K562 (cell line): ENCODE measurements at regions not wholly inside any gene's neighbourhood (a gene's known extent, or its start where the extent isn't known, plus 50 kb on each side); places are given as distances from the start of the nearest gene placed in this dataset.

Experiments used
- ATAC-seq: fragments of 200-7000 bp; cut with Tn5 transposase; 3 replicates; pipeline ENCODE4 v1.9.1; 2020; ENCODE audit warnings: moderate library complexity
- BruUV-seq: library from RNA; stranded (reverse); fragments of 400-500 nt; replicated peaks from 2 replicates; lab custom pipeline; 2021; lab: Mats Ljungman, UMichigan
- CTCF ChIA-PET: fragments of 300-600 bp; formaldehyde crosslinking; extraction: SDS; loops from one replicate; lab custom pipeline; 2021; ENCODE audit warnings: low intra/inter-chr PET ratio; lab: Yijun Ruan, JAX
- POLR2A ChIA-PET: fragments of 300-600, 350-650 bp; sonication (Branson Sonifier 250); formaldehyde crosslinking; extraction: SDS; loops from one replicate; lab custom pipeline; 2021; ENCODE audit warnings: antibody characterized with exemption, inconsistent platforms; lab: Yijun Ruan, JAX
- DNase-seq, 4 experiments: peaks; one replicate each; pipeline versions ENCODE4 v3.0.0 to v3.0.0-alpha.2; 2011 to 2018; ENCODE audit warnings: low spot score in 3 of 4, mixed read lengths in 3 of 4; ENCODE audit errors: extremely low read depth in 1 of 4
- FAIRE-seq: peaks from 2 replicates; lab custom pipeline; 2011; peaks lifted over from hg19 to GRCh38; lab: Jason Lieb, UNC
- H2AFZ ChIP-seq: 2 replicates; pipeline ENCODE4 v1.6.0; 2011; ENCODE audit warnings: low read depth, low read length, control low read depth, inconsistent platforms
- H3K27ac ChIP-seq: fragments of 200-600 bp; 3 replicates; pipeline ENCODE4 v1.8.0; 2011; ENCODE audit warnings: low read depth, mild to moderate bottlenecking, control low read depth, inconsistent platforms, low read length, moderate library complexity, mixed read lengths; ENCODE audit errors: extremely low read depth
- H3K27me3 ChIP-seq, 2 experiments: fragments of 300-600 bp in 1 of 2; 2 replicates in 1 of 2; 3 replicates in 1 of 2; pipeline versions ENCODE4 v1.6.0 to v1.8.0; 2011; ENCODE audit warnings: inconsistent platforms in 2 of 2, low read length in 2 of 2, mild to moderate bottlenecking in 1 of 2, mixed read lengths in 1 of 2, moderate library complexity in 1 of 2; ENCODE audit not compliant: control insufficient read depth in 2 of 2, insufficient read depth in 2 of 2
- H3K36me3 ChIP-seq: fragments of 300-600 bp; 3 replicates; pipeline ENCODE4 v1.8.0; 2011; ENCODE audit warnings: mild to moderate bottlenecking, low read length, inconsistent platforms; ENCODE audit not compliant: control insufficient read depth, insufficient read depth
- H3K4me1 ChIP-seq, 2 experiments: fragments of 200-600 bp in 1 of 2; replicated peaks in 1 of 2; 2 replicates in 1 of 2; 3 replicates in 1 of 2; pipeline versions ENCODE4 v1.5.1 to v1.8.0; 2011; ENCODE audit warnings: inconsistent platforms in 2 of 2, low read length in 2 of 2, mild to moderate bottlenecking in 1 of 2, mixed read lengths in 1 of 2, moderate library complexity in 1 of 2; ENCODE audit not compliant: control insufficient read depth in 2 of 2, insufficient read depth in 2 of 2
- H3K4me2 ChIP-seq: 2 replicates; pipeline ENCODE4 v1.6.1; 2011; ENCODE audit warnings: low read length, control low read depth, inconsistent platforms, mixed read lengths; ENCODE audit not compliant: insufficient read depth
- H3K4me3 ChIP-seq: fragments of 200-600 bp; sonication (generic), shearing (Covaris generic); 2 replicates; pipeline ENCODE4 v1.5.1; 2016; ENCODE audit warnings: control low read depth, inconsistent platforms
- H3K79me2 ChIP-seq: fragments of 200-600 bp; 3 replicates; pipeline ENCODE4 v1.8.0; 2011; ENCODE audit warnings: low read length, inconsistent platforms; ENCODE audit not compliant: control insufficient read depth, insufficient read depth
- H3K9ac ChIP-seq, 2 experiments: 2 replicates each; pipeline versions ENCODE4 v1.6.0 to v1.6.1; 2011; ENCODE audit warnings: low read depth in 2 of 2, low read length in 2 of 2, control low read depth in 1 of 2, inconsistent platforms in 1 of 2, mild to moderate bottlenecking in 1 of 2, mixed read lengths in 1 of 2; ENCODE audit not compliant: insufficient read depth in 1 of 2
- H3K9me1 ChIP-seq: one replicate; pipeline ENCODE4 v1.6.0; 2011; ENCODE audit warnings: inconsistent platforms, mild to moderate bottlenecking, low read length, moderate library complexity; ENCODE audit not compliant: control insufficient read depth, insufficient read depth
- H3K9me3 ChIP-seq: replicated peaks from 2 replicates; pipeline ENCODE4 v1.5.1; 2011; ENCODE audit warnings: low read depth, low read length, inconsistent platforms; ENCODE audit not compliant: control insufficient read depth, insufficient read depth
- H4K20me1 ChIP-seq: replicated peaks from 2 replicates; pipeline ENCODE4 v1.6.1; 2011; ENCODE audit warnings: low read length, inconsistent platforms, mixed read lengths; ENCODE audit not compliant: control insufficient read depth, insufficient read depth
- ARHGAP35 ChIP-seq: fragments of 450-650 bp; IDR thresholded peaks from 2 replicates; pipeline ENCODE4 v1.6.1; 2018; ENCODE audit not compliant: partially characterized antibody
- HMG20B ChIP-seq: fragments of 250-450 bp; sonication (Bioruptor Pico); IDR thresholded peaks from 2 replicates; pipeline ENCODE4 v1.5.0; 2021; ENCODE audit warnings: mild to moderate bottlenecking
- ILF3 ChIP-seq: fragments of 450-650 bp; IDR thresholded peaks from 2 replicates; pipeline ENCODE4 v1.6.1; 2018; ENCODE audit warnings: antibody characterized with exemption, mild to moderate bottlenecking, moderate library complexity, borderline replicate concordance
- ZFP30 ChIP-seq: fragments of 250-450 bp; sonication (Bioruptor Pico); IDR thresholded peaks from 2 replicates; pipeline ENCODE4 v1.8.0; 2022; ENCODE audit warnings: moderate library complexity, mild to moderate bottlenecking, inconsistent platforms, borderline replicate concordance
- WGBS: fragments of 100-300 bp; shearing (Covaris generic); methylation state at CpG from one replicate; pipeline ENCODE4 v1.1.6; 2016; ENCODE audit warnings: low coverage, mixed read lengths; ENCODE audit not compliant: insufficient coverage; ENCODE audit errors: missing lambda C conversion rate; 5-methylcytosine and 5-hydroxymethylcytosine counted together
- in situ Hi-C: fragments of 300-500 bp; cut with MboI; formaldehyde crosslinking; loops from 4 replicates; pipeline ENCODE4 v1.15.0; 2018; ENCODE audit warnings: inconsistent platforms, mixed read lengths
- intact Hi-C: fragments of 100-400 bp; cut with micrococcal nuclease; formaldehyde crosslinking; loops from 2 replicates; pipeline ENCODE4 v1.14.2; 2022
- TF ChIP-seq, protein P1 (sequence below): fragments of 450-650 bp; formaldehyde crosslinking; IDR thresholded peaks from 2 replicates; pipeline ENCODE4 v1.4.0; 2020; ENCODE audit warnings: mild to moderate bottlenecking, moderate library complexity

DNA sequence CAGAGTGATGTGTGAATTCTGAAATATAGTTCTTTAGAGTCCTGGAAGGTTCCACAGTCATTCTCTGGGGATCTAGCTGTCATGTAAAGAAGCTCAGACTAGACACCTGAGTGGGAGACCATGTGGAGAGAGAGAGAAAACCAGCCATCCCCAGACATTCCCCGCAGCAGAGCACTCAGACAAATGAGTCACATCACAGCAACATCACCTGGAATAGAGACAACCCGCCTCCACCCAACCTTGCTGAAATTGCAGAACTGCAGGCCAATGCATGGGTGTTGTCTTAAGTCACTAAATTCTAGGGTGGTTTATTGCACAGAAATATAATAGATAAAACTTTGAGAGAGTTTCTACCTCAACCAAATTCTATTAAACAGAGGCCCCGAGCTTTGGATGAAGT lies 392.0 kb upstream of the DYNLRB2 start:
- Histone ChIP-seq H3K27me3 (peaks cover 2 to 21% of the 10 kb centered on the region in 2 experiments; a peak in 3 of 5 replicates), H3K4me1 (no peaks in the 10 kb centered on the region), H3K4me2 (no peak overlapping the region), H3K9me3 (no peaks in the 10 kb centered on the region), H3K4me3 (no peak overlapping the region), H3K79me2 (no peaks in the 10 kb centered on the region), H3K27ac (no peak overlapping the region), H3K9ac (no peak overlapping the region), H2AFZ (no peak overlapping the region), H3K9me1 (no peaks in the 10 kb centered on the region), H4K20me1 (no peaks in the 10 kb centered on the region), H3K36me3 (no peaks in the 10 kb centered on the region)
- no peak for TF ChIP-seq ILF3
- TF ChIP-seq HMG20B (CRISPR knock-in tag) = no peak
- TF ChIP-seq, protein P1, sequence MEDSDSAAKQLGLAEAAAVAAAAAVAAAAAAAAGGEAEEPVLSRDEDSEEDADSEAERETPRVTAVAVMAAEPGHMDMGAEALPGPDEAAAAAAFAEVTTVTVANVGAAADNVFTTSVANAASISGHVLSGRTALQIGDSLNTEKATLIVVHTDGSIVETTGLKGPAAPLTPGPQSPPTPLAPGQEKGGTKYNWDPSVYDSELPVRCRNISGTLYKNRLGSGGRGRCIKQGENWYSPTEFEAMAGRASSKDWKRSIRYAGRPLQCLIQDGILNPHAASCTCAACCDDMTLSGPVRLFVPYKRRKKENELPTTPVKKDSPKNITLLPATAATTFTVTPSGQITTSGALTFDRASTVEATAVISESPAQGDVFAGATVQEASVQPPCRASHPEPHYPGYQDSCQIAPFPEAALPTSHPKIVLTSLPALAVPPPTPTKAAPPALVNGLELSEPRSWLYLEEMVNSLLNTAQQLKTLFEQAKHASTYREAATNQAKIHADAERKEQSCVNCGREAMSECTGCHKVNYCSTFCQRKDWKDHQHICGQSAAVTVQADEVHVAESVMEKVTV = no peak
- no peak for TF ChIP-seq ZFP30 (CRISPR knock-in tag)
- no peak for TF ChIP-seq ARHGAP35
- no peak for DNase-seq
- no peak for ATAC-seq
- ChIA-PET CTCF (no interaction called here), POLR2A (interaction anchor here (0.8 kb wide), 1 partner anchor 14 kb away, joined by 3 read pairs; no protein-coding TSS in a partner anchor)
- WGBS = 0% methylated on average over 3 of the region's 3 CpGs
- in situ Hi-C loops (no loop called here), intact Hi-C loops (no loop called here)
- FAIRE-seq = no peak
- no TSS peak for BruUV-seq
